ENCODE measurements at regions not wholly inside any gene's neighbourhood (a gene's known extent, or its start where the extent isn't known, plus 50 kb on each side); places are given as distances from the start of the nearest gene placed in this dataset.
"Not testable (repeated sequence)": the region's sequence is repeated elsewhere in the genome, so short reads cannot be mapped to it uniquely, and the experiment has no call there.

GRCh38 chr2:2662037-2662846 lies 331.2 kb upstream of the MYT1L start:
- no peak for DNase-seq (ENCODE audit: low read depth)

GRCh38 chr2:2660789-2661355 lies 329.8 kb upstream of the MYT1L start:
- no peak for DNase-seq (ENCODE audit: low read depth)

DNA sequence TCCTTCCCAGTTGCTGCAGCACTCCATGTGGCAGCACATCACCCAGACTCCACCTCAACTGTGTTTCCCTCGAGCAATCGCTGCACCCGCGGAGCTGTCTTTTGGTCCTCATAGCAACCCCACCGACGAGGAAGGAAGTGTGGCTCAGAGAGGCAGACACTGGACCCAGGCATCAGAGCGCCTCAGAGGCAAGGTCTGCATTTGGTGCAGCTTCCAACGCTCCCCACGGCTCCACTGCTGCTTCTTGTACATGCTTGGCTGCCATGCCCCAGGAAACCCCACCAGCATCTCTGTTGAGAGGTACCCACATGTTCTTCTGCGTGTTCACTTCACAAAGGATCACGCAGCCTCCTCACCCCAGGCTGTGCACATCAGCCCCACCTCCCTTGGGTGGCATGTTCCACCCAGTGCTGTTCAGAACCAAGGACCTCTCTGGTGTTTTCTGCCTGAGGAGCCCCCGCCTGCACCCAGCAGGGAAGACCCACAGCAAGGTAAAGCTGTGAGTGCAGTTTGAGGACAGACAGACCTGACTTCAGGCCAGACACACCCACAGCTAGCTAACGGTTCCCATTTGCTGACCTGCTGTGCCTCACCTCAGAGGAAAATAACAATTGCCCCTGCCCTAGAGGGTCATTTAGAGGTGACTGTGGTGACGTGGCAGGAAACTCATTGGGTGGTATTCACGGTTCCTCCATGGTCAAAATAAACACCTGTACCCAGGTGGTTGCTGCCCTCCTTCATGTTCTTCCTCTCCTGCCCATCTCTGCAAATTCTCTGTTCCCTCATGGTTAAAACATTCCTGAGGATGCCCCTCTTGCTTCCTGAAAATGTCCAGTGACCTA lies 326.3 kb upstream of the MYT1L start:
- DNase-seq (ENCODE audit: low read depth) = no peak

DNA sequence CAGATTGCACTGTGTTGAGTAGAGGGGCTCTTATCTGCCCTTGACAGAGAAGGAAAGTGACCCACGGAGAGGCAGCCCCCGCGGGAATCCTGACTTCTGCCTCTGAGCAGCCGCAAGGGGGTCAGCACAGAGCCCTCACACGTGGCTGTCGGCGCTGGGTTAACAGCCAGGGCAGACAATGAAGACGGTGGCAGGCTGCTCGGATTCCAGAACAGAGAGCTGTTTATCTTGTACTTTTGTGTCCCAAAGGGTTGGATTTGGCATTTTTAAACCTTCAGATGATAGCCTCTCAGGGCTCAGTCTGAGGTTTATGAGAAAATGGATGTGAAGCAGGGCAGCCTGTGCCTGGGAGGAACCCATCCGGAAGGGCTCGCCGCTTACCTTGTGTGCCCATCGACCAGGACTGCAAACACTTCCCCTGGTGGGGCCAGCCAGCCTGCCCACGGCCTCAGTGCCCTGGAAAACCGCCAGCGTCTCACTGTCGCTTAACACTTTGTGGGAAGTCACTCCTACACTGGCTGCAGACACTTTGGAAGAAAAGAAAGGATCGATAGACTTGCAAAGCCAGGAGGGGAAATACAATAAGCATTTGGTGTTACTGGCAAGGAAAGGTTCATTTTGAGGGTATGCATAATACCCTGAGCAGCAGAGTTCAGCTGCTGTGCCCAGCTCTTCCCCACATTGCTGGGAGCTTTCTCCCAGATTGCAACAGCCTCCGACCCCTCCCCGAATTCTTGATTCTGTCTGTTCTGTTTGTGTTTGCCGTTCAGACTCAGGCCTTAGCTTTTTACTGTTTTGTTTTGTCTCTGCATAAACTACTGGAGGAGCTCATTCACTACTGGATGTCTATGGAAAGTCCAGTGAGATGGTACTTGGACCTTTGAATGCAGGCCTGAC lies 325.3 kb upstream of the MYT1L start:
- no peak for DNase-seq (ENCODE audit: low read depth)

- no peak for DNase-seq (ENCODE audit: low read depth)
These were observed 324.5 kb upstream of the MYT1L start for GRCh38 chr2:2655453-2656114.

DNA sequence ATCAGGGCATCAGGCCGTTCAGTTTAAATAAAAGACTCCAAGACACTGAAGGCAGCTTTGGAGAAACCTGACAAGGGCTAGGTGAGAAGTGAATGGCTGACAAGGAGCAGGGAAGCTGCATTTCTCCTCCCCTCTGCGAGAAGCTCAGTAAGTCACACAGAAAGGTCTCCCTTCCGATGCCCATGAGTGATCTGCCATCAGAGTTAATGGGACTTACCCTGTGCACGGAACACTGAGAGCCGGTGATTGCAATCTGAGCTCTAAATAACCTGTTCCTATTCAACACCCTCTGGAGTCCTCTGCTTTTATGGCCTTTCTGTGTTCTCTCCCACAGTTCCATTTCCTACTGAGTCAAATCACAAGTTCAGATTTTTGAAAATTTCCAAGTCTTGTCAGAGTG lies 322.2 kb upstream of the MYT1L start:
- DNase-seq (ENCODE audit: low read depth) = no peak

GRCh38 chr2:2650608-2651375 lies 319.7 kb upstream of the MYT1L start:
- no peak for DNase-seq (ENCODE audit: low read depth)

- no peak for DNase-seq (ENCODE audit: low read depth)
These were observed 318.3 kb upstream of the MYT1L start for GRCh38 chr2:2649109-2650072.

GRCh38 chr2:2648094-2648493 lies 317.0 kb upstream of the MYT1L start:
- no peak for DNase-seq (ENCODE audit: low read depth)

DNA sequence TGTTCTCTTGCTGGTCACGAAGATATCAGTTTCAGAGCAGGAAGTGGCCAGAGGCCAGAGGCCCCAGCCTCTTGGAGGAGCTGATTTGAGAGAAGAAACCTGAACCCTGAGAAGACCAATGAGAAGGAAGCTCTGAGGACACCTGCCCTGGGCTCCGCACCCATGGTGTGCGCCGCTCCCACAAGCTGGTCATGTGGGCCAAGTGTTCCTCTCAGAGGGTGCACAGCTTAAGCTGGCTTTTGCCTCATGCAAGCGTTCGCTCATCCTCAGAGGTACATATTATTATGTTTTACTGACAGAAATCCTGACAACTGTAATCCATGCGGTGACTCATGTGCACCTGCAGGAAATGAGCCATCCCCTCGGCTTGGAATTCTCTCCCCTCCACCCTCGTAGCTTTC lies 316.1 kb upstream of the MYT1L start:
- no peak for DNase-seq (ENCODE audit: low read depth)

DNA sequence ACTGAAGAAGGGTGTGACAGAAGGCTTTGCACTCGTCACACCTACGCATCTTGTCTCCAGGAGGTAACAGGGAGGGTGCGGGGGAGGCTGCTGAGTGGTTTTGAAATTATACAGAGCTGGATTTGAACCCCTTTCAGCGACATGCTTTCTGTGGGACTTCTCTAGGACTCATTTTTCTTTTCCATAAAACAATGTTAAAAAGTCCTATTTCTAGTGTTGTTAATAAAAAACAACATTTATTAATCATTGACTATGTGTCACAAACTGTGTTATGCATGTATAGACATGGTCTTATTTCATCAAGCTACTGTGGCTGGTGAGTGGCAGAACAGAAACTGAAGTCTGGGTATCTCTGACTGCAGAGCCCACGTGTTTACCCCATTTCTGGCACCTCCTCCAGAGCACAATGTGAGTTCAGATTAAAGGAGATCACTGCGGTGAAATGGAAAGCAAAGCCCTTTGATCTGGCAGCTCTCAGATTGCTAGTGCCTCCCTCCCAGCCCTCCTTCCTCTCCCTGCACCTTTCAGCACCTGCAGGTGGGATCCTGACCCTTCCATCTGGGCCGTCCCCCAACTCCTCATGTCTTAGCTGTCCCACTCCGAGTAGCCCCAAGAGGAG lies 315.5 kb upstream of the MYT1L start:
- no peak for DNase-seq (ENCODE audit: low read depth)

DNA sequence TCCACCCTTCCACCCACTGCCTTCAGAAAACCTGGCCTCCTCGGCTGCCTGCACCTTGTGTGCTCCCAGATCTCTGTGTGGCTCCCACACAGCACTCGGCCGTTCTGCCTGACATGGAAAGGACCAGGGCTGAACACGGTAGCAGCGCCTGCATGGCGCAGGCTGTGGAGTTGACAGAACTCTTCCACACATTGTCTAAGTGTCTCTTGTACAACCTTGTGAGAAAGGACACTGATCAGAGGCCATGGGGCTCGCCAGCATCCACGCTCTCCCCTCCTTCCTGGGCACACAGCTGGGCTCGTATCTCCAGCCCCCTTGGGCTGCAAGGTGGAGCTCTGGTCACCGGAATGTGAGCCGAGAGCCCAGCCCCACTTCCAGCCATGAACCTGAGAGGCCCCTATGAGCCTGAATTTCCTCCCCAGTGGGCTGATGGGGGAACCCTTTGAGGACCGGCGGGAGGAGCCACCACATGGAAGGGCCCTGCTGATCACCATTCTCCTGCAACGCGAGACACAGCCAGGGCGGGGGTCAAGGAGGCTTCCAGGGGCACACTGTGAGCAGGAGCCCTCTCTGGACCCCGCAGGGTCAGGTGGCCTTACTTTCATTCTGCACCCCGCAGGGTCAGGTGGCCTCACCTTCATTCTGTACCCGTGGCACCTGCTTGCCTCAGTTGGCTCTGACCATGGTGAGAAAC lies 314.2 kb upstream of the MYT1L start:
- no peak for DNase-seq (ENCODE audit: low read depth)

- not testable (repeated sequence) for DNase-seq (ENCODE audit: low read depth)
These were observed 313.7 kb upstream of the MYT1L start for GRCh38 chr2:2644751-2645150.

- DNase-seq (ENCODE audit: low read depth) = no peak
These were observed 313.0 kb upstream of the MYT1L start for GRCh38 chr2:2644040-2644439.

DNA sequence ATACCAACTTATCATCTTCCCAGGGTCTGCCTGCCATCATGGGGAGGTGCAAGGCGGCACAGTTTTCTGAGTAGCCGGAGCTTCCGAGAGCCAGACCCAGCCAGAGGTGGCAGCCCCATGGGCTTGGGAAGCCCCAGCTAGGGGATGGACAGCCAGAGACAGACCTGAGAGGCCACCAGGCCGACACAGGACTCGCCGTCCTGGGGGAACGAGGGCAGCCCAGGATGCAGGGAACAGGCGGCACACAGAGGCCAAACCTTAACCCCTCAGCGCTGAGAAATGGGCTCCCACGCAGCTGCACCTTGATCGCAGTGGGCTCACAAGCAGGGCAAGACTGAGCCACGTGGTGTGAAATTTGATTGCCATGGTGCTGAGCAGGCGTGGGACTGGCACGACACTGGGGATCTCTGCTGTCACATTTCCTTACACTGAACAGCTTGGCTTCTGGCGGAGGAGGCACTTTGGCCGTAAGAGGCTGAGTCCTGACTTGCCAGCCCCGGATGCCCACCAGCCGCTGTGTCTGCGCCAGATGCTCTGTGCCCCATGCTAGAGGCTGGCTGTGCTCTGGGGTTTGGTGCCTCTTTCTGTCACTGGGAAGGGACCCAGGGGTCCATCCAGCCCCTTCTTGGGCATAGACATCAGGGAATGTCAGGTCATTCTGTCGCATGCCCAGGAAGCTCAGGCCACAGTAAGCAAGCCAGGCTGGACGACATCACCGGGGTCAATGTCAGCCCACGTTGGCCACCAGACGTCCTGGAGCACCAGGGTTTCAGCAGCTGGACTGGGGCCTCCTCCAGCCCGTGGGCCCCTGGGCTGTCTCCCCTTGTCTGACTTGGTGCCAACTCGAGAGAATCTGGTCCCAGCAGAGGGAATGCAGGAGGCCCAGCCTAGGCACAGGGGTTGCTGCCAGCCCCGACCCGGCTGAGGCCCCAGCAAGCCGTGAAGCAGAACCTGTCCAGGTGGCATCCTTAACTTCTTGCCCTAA lies 312.1 kb upstream of the MYT1L start:
- no peak for DNase-seq (ENCODE audit: low read depth)

GRCh38 chr2:2641541-2642410 lies 310.7 kb upstream of the MYT1L start:
- DNase-seq (ENCODE audit: low read depth) = no peak

Measured in non-pigmented ciliary epithelial cell (primary cell).